DOHH2 (cell line): ENCODE measurements at regions not wholly inside any gene's neighbourhood (a gene's known extent, or its start where the extent isn't known, plus 50 kb on each side); places are given as distances from the start of the nearest gene placed in this dataset.
"Not testable (repeated sequence)": the region's sequence is repeated elsewhere in the genome, so short reads cannot be mapped to it uniquely, and the experiment has no call there.

Experiments
- H3F3A ChIP-seq: fragments of 200-600 bp; sonication (generic), shearing (Covaris generic); 2 replicates; pipeline ENCODE4 v1.6.0; 2016; ENCODE audit warnings: antibody characterized with exemption, mild to moderate bottlenecking; ENCODE audit not compliant: control insufficient read depth, insufficient read depth
- H3K27ac ChIP-seq: fragments of 200-600 bp; sonication (generic); 2 replicates; pipeline ENCODE4 v1.5.1; 2014; ENCODE audit warnings: low read depth, mild to moderate bottlenecking, low read length, moderate library complexity
- H3K27me3 ChIP-seq: fragments of 200-600 bp; sonication (generic); 2 replicates; pipeline ENCODE4 v1.6.1; 2014; ENCODE audit warnings: mild to moderate bottlenecking, low read length, mixed read lengths; ENCODE audit not compliant: control insufficient read depth
- H3K36me3 ChIP-seq: fragments of 200-600 bp; sonication (generic); 2 replicates; pipeline ENCODE4 v1.6.1; 2014; ENCODE audit warnings: mild to moderate bottlenecking, low read length, moderate library complexity, mixed read lengths; ENCODE audit not compliant: control insufficient read depth
- H3K4me1 ChIP-seq: fragments of 200-600 bp; sonication (generic); 2 replicates; pipeline ENCODE4 v1.6.1; 2014; ENCODE audit warnings: mild to moderate bottlenecking, low read length, mixed read lengths; ENCODE audit not compliant: control insufficient read depth
- H3K4me2 ChIP-seq: fragments of 200-600 bp; sonication (generic); 2 replicates; pipeline ENCODE4 v1.6.0; 2014; ENCODE audit warnings: mild to moderate bottlenecking, low read length, moderate library complexity
- H3K4me3 ChIP-seq: fragments of 200-600 bp; sonication (generic); 2 replicates; pipeline ENCODE4 v1.5.1; 2014; ENCODE audit warnings: mild to moderate bottlenecking, low read length, mixed read lengths
- H3K79me2 ChIP-seq: fragments of 200-600 bp; sonication (generic); 2 replicates; pipeline ENCODE4 v1.6.1; 2014; ENCODE audit warnings: mild to moderate bottlenecking, low read length, mixed read lengths; ENCODE audit not compliant: control insufficient read depth
- H3K9me2 ChIP-seq: fragments of 200-600 bp; sonication (generic); replicated peaks from 2 replicates; pipeline ENCODE4 v1.6.1; 2014; ENCODE audit warnings: mild to moderate bottlenecking, low read length, mixed read lengths; ENCODE audit not compliant: control insufficient read depth
- H3K9me3 ChIP-seq: fragments of 200-600 bp; sonication (generic); 2 replicates; pipeline ENCODE4 v1.6.1; 2014; ENCODE audit warnings: antibody characterized with exemption, low read length, mixed read lengths; ENCODE audit not compliant: control insufficient read depth, insufficient read depth
- H4K20me1 ChIP-seq: fragments of 200-600 bp; sonication (generic); 2 replicates; pipeline ENCODE4 v1.6.0; 2014; ENCODE audit warnings: low read depth, mild to moderate bottlenecking, antibody characterized with exemption, low read length, moderate library complexity; ENCODE audit not compliant: control insufficient read depth, insufficient read depth
- EZH2phosphoT487 ChIP-seq: fragments of 200-600 bp; sonication (generic); IDR thresholded peaks from 2 replicates; pipeline ENCODE4 v1.6.1; 2017; ENCODE audit warnings: borderline replicate concordance, mild to moderate bottlenecking, antibody characterized with exemption, low read length, moderate library complexity, mixed read lengths
- TF ChIP-seq, protein P1 (sequence below): fragments of 200-600 bp; sonication (generic); IDR thresholded peaks from one replicate; pipeline ENCODE4 v1.5.1; 2014; ENCODE audit warnings: antibody characterized with exemption, mild to moderate bottlenecking, low read depth, low read length; ENCODE audit not compliant: poor library complexity, severe bottlenecking

DNA sequence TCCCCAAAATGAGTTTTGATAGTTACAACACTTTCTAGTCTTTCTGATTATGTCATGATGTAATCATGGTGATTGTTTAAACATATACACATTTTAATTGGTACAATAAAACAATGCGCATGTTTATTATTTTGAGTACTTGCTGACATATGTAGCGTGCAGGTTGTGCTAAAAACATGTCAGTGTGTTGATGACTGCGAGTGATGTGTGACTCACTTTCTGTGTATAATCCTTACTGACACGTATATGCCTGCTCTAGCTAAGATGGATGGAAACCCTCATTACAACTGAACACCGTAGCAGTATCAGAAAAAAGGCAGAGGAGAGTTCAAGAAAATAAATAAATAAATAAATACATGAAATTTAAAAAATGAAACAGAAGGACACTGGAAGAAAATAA lies 1552.4 kb upstream of the FLRT2 start:
- no peak overlapping the region for H3K4me3 ChIP-seq
- no peaks in the 10 kb centered on the region for H3K27me3 ChIP-seq
- no peaks in the 10 kb centered on the region for H3K4me1 ChIP-seq
- H3K9me3 ChIP-seq = no peaks in the 10 kb centered on the region
- H3K4me2 ChIP-seq = no peak overlapping the region
- H3K9me2 ChIP-seq = no peaks in the 10 kb centered on the region
- H3F3A ChIP-seq = no peaks in the 10 kb centered on the region
- H3K27ac ChIP-seq = no peak overlapping the region
- H3K79me2 ChIP-seq = no peaks in the 10 kb centered on the region
- no peak for TF ChIP-seq EZH2phosphoT487
- TF ChIP-seq, protein P1, sequence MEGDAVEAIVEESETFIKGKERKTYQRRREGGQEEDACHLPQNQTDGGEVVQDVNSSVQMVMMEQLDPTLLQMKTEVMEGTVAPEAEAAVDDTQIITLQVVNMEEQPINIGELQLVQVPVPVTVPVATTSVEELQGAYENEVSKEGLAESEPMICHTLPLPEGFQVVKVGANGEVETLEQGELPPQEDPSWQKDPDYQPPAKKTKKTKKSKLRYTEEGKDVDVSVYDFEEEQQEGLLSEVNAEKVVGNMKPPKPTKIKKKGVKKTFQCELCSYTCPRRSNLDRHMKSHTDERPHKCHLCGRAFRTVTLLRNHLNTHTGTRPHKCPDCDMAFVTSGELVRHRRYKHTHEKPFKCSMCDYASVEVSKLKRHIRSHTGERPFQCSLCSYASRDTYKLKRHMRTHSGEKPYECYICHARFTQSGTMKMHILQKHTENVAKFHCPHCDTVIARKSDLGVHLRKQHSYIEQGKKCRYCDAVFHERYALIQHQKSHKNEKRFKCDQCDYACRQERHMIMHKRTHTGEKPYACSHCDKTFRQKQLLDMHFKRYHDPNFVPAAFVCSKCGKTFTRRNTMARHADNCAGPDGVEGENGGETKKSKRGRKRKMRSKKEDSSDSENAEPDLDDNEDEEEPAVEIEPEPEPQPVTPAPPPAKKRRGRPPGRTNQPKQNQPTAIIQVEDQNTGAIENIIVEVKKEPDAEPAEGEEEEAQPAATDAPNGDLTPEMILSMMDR = no peak
- no peaks in the 10 kb centered on the region for H4K20me1 ChIP-seq
- H3K36me3 ChIP-seq = no peaks in the 10 kb centered on the region

GRCh38 chr14:83981676-83982258 lies 1548.2 kb upstream of the FLRT2 start:
- not testable (repeated sequence) for H4K20me1 ChIP-seq, H3K79me2 ChIP-seq, H3K27ac ChIP-seq, H3K4me1 ChIP-seq, H3K4me2 ChIP-seq, H3K9me3 ChIP-seq, H3K27me3 ChIP-seq, H3K4me3 ChIP-seq, H3F3A ChIP-seq, H3K9me2 ChIP-seq, H3K36me3 ChIP-seq

DNA sequence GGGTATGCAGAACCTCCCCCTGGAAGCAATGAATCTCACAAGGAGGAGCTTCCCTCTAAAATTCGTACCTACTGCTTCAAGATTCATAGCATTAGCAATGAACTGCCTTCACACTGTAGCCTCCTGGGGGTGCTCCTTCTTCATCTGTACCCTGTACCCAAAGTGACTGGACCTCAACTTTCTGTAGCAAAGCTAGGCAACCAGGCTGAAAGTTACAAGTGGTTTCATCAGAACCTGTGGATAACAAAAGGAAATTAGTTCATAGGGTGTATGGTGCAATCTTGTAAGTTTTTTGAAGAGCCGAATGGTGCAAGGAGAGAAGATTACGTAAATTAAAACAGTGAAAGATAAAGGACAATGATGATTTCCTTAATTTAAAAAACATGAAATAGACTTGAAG lies 1541.7 kb upstream of the FLRT2 start:
- H3F3A ChIP-seq = no peaks in the 10 kb centered on the region
- no peaks in the 10 kb centered on the region for H3K36me3 ChIP-seq
- no peaks in the 10 kb centered on the region for H3K9me2 ChIP-seq
- no peak overlapping the region for H3K4me3 ChIP-seq
- H3K4me2 ChIP-seq = no peak overlapping the region
- no peak for TF ChIP-seq EZH2phosphoT487
- TF ChIP-seq, protein P1 = no peak
- H3K9me3 ChIP-seq = no peaks in the 10 kb centered on the region
- no peaks in the 10 kb centered on the region for H3K27me3 ChIP-seq
- no peak overlapping the region for H3K27ac ChIP-seq
- H3K4me1 ChIP-seq = no peaks in the 10 kb centered on the region
- H4K20me1 ChIP-seq = no peaks in the 10 kb centered on the region
- H3K79me2 ChIP-seq = no peaks in the 10 kb centered on the region

DNA sequence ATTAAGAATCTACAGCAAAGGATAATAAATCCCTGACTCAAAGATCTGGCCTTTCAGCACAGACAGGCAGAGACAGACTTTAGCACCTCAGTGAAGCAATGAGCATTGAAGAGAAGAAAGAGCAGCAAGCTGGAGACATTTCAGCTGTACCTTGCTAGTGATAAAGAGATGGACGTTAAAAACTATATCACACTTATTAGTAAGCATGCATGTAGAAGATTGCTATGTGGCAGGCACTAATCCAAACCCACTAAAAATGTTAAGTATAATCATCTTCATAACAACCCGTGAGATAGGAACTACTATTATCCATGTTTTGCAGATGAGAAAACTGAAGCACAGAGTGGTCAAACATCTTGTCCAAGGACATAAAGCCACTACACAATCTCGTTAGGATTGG lies 1538.3 kb upstream of the FLRT2 start:
- H3K27ac ChIP-seq = no peak overlapping the region
- H3K9me3 ChIP-seq = no peaks in the 10 kb centered on the region
- H3F3A ChIP-seq = no peaks in the 10 kb centered on the region
- H3K36me3 ChIP-seq = no peaks in the 10 kb centered on the region
- H3K27me3 ChIP-seq = no peaks in the 10 kb centered on the region
- no peak overlapping the region for H3K4me3 ChIP-seq
- no peaks in the 10 kb centered on the region for H3K9me2 ChIP-seq
- no peaks in the 10 kb centered on the region for H3K79me2 ChIP-seq
- TF ChIP-seq, protein P1 = no peak
- no peak for TF ChIP-seq EZH2phosphoT487
- no peaks in the 10 kb centered on the region for H3K4me1 ChIP-seq
- H4K20me1 ChIP-seq = no peaks in the 10 kb centered on the region
- no peak overlapping the region for H3K4me2 ChIP-seq
